ENCODE measurements at regions not wholly inside any gene's neighbourhood (a gene's known extent, or its start where the extent isn't known, plus 50 kb on each side); places are given as distances from the start of the nearest gene placed in this dataset.

GRCh38 chr9:675697-676370 is 165.7 kb upstream of the DMRT1 start:
- TF ChIP-seq, protein P1, sequence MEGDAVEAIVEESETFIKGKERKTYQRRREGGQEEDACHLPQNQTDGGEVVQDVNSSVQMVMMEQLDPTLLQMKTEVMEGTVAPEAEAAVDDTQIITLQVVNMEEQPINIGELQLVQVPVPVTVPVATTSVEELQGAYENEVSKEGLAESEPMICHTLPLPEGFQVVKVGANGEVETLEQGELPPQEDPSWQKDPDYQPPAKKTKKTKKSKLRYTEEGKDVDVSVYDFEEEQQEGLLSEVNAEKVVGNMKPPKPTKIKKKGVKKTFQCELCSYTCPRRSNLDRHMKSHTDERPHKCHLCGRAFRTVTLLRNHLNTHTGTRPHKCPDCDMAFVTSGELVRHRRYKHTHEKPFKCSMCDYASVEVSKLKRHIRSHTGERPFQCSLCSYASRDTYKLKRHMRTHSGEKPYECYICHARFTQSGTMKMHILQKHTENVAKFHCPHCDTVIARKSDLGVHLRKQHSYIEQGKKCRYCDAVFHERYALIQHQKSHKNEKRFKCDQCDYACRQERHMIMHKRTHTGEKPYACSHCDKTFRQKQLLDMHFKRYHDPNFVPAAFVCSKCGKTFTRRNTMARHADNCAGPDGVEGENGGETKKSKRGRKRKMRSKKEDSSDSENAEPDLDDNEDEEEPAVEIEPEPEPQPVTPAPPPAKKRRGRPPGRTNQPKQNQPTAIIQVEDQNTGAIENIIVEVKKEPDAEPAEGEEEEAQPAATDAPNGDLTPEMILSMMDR (conservative IDR thresholded peaks at IDR 0.05) = no peak
- no peak for TF ChIP-seq ZFX (IDR thresholded peaks at IDR 0.05)

Measured in C4-2B (cell line).